ENCODE measurements at regions not wholly inside any gene's neighbourhood (a gene's known extent, or its start where the extent isn't known, plus 50 kb on each side); places are given as distances from the start of the nearest gene placed in this dataset.

- DNase-seq: no peak
Observed at GRCh38 chr12:67797753-67798152, 149.2 kb downstream of the DYRK2 start.

GRCh38 chr12:67798768-67799167 is 150.2 kb downstream of the DYRK2 start:
- DNase-seq: no peak

- no peak for DNase-seq
Observed at GRCh38 chr12:67802731-67803130, 154.2 kb downstream of the DYRK2 start.

- DNase-seq: no peak
Observed at GRCh38 chr12:67803278-67803993, 154.9 kb downstream of the DYRK2 start.

- no peak for DNase-seq
Observed at GRCh38 chr12:67804168-67804567, 155.6 kb downstream of the DYRK2 start.

GRCh38 chr12:67807814-67808213 is 159.3 kb downstream of the DYRK2 start:
- no peak for DNase-seq

- no peak for DNase-seq
Observed at GRCh38 chr12:67810166-67810565, 161.6 kb downstream of the DYRK2 start.

- no peak for DNase-seq
Observed at GRCh38 chr12:67811437-67812361, 163.2 kb downstream of the DYRK2 start.

- DNase-seq: no peak
Observed at GRCh38 chr12:67813456-67813904, 164.9 kb downstream of the DYRK2 start.

- no peak for DNase-seq
Observed at GRCh38 chr12:67816269-67816668, 167.7 kb downstream of the DYRK2 start.

- DNase-seq: no peak
Observed at GRCh38 chr12:67818459-67818903, 169.9 kb downstream of the DYRK2 start.

- no peak for DNase-seq
Observed at GRCh38 chr12:67819902-67820301, 169.3 kb upstream of the IFNG-AS1 start.

- DNase-seq: no peak
Observed at GRCh38 chr12:67820694-67821093, 168.6 kb upstream of the IFNG-AS1 start.

GRCh38 chr12:67822826-67823225 is 166.4 kb upstream of the IFNG-AS1 start:
- DNase-seq: no peak

- DNase-seq: no peak
Observed at GRCh38 chr12:67826148-67826547, 163.1 kb upstream of the IFNG-AS1 start.

GRCh38 chr12:67826946-67827720 is 162.1 kb upstream of the IFNG-AS1 start:
- DNase-seq: no peak

GRCh38 chr12:67827820-67828383 is 161.3 kb upstream of the IFNG-AS1 start:
- peak; percentile 50 for DNase-seq

GRCh38 chr12:67829896-67830295 is 159.4 kb upstream of the IFNG-AS1 start:
- no peak for DNase-seq

- DNase-seq: no peak
Observed at GRCh38 chr12:67832155-67832554, 157.1 kb upstream of the IFNG-AS1 start.

- no peak for DNase-seq
Observed at GRCh38 chr12:67833602-67834001, 155.6 kb upstream of the IFNG-AS1 start.

- DNase-seq: no peak
Observed at GRCh38 chr12:67837876-67838275, 151.4 kb upstream of the IFNG-AS1 start.

- no peak for DNase-seq
Observed at GRCh38 chr12:67842124-67842523, 147.1 kb upstream of the IFNG-AS1 start.
